K562 (cell line): ENCODE measurements at regions not wholly inside any gene's neighbourhood (a gene's known extent, or its start where the extent isn't known, plus 50 kb on each side); places are given as distances from the start of the nearest gene placed in this dataset.

ENCODE experiments used
- KLF1 ChIP-seq: fragments of 450-650 bp; IDR thresholded peaks from 2 replicates; pipeline ENCODE4 v1.6.1; 2016; ENCODE audit warnings: missing genetic modification characterization, missing compliant biosample characterization
- POLR3G ChIP-seq: IDR thresholded peaks from 2 replicates; pipeline ENCODE4 v1.6.1; 2011; ENCODE audit not compliant: insufficient read length, insufficient replicate concordance; ENCODE audit errors: extremely low read depth
- ZNF24 ChIP-seq: fragments of 450-650 bp; IDR thresholded peaks from 2 replicates; pipeline ENCODE4 v1.6.1; 2016
- TF ChIP-seq, protein P1 (sequence below): fragments of 250-450 bp; sonication (Bioruptor Pico); IDR thresholded peaks from 2 replicates; pipeline ENCODE4 v1.4.0; 2020
- TF ChIP-seq, protein P2 (sequence below): fragments of 450-650 bp; IDR thresholded peaks from 2 replicates; pipeline ENCODE4 v1.6.1; 2017; ENCODE audit warnings: mild to moderate bottlenecking, moderate library complexity
- TF ChIP-seq, protein P3 (sequence below): sonication (generic); formaldehyde crosslinking; IDR thresholded peaks from 2 replicates; pipeline ENCODE4 v1.8.0; 2022; ENCODE audit warnings: mild to moderate bottlenecking, missing genetic modification reagents
- TF ChIP-seq, protein P4 (sequence below): fragments of 150-350 bp; IDR thresholded peaks from 2 replicates; pipeline ENCODE4 v1.6.1; 2014; ENCODE audit warnings: low read depth, mild to moderate bottlenecking, low read length, borderline replicate concordance
- TF ChIP-seq, protein P5 (sequence below): sonication (generic); formaldehyde crosslinking; IDR thresholded peaks from 2 replicates; pipeline ENCODE4 v1.8.1; 2023; ENCODE audit warnings: mild to moderate bottlenecking, missing genetic modification reagents

DNA sequence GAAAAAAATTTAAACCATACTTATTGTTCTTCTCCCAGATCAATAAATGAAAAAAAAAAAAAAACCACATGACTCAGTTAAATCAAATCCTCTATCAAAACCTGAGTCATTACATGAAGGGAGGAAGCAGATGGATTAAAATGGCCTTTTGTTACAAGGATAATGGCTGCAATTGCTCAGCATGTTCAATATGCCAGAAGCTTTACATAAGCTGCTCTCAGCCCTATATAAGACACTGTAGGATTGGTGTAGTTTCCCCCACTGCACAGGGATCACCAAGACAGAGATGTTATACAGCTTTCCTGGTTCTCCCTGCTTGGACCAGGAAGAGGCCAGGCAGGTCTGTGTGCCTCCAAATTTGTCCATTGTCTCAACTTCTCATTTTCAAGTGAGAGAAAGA, 101.6 kb upstream of the MAP1B start (continued):
- TF ChIP-seq, protein P1, sequence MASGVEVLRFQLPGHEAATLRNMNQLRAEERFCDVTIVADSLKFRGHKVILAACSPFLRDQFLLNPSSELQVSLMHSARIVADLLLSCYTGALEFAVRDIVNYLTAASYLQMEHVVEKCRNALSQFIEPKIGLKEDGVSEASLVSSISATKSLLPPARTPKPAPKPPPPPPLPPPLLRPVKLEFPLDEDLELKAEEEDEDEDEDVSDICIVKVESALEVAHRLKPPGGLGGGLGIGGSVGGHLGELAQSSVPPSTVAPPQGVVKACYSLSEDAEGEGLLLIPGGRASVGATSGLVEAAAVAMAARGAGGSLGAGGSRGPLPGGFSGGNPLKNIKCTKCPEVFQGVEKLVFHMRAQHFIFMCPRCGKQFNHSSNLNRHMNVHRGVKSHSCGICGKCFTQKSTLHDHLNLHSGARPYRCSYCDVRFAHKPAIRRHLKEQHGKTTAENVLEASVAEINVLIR (CRISPR knock-in tag): no peak
- TF ChIP-seq ZNF24 (no peak), KLF1 (tag) (no peak), POLR3G (no peak)
- TF ChIP-seq, protein P2, sequence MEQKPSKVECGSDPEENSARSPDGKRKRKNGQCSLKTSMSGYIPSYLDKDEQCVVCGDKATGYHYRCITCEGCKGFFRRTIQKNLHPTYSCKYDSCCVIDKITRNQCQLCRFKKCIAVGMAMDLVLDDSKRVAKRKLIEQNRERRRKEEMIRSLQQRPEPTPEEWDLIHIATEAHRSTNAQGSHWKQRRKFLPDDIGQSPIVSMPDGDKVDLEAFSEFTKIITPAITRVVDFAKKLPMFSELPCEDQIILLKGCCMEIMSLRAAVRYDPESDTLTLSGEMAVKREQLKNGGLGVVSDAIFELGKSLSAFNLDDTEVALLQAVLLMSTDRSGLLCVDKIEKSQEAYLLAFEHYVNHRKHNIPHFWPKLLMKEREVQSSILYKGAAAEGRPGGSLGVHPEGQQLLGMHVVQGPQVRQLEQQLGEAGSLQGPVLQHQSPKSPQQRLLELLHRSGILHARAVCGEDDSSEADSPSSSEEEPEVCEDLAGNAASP: no peak
- TF ChIP-seq, protein P3, sequence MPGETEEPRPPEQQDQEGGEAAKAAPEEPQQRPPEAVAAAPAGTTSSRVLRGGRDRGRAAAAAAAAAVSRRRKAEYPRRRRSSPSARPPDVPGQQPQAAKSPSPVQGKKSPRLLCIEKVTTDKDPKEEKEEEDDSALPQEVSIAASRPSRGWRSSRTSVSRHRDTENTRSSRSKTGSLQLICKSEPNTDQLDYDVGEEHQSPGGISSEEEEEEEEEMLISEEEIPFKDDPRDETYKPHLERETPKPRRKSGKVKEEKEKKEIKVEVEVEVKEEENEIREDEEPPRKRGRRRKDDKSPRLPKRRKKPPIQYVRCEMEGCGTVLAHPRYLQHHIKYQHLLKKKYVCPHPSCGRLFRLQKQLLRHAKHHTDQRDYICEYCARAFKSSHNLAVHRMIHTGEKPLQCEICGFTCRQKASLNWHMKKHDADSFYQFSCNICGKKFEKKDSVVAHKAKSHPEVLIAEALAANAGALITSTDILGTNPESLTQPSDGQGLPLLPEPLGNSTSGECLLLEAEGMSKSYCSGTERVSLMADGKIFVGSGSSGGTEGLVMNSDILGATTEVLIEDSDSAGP (CRISPR knock-in tag): no peak
- TF ChIP-seq, protein P4, sequence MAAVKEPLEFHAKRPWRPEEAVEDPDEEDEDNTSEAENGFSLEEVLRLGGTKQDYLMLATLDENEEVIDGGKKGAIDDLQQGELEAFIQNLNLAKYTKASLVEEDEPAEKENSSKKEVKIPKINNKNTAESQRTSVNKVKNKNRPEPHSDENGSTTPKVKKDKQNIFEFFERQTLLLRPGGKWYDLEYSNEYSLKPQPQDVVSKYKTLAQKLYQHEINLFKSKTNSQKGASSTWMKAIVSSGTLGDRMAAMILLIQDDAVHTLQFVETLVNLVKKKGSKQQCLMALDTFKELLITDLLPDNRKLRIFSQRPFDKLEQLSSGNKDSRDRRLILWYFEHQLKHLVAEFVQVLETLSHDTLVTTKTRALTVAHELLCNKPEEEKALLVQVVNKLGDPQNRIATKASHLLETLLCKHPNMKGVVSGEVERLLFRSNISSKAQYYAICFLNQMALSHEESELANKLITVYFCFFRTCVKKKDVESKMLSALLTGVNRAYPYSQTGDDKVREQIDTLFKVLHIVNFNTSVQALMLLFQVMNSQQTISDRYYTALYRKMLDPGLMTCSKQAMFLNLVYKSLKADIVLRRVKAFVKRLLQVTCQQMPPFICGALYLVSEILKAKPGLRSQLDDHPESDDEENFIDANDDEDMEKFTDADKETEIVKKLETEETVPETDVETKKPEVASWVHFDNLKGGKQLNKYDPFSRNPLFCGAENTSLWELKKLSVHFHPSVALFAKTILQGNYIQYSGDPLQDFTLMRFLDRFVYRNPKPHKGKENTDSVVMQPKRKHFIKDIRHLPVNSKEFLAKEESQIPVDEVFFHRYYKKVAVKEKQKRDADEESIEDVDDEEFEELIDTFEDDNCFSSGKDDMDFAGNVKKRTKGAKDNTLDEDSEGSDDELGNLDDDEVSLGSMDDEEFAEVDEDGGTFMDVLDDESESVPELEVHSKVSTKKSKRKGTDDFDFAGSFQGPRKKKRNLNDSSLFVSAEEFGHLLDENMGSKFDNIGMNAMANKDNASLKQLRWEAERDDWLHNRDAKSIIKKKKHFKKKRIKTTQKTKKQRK: no peak
- TF ChIP-seq, protein P5, sequence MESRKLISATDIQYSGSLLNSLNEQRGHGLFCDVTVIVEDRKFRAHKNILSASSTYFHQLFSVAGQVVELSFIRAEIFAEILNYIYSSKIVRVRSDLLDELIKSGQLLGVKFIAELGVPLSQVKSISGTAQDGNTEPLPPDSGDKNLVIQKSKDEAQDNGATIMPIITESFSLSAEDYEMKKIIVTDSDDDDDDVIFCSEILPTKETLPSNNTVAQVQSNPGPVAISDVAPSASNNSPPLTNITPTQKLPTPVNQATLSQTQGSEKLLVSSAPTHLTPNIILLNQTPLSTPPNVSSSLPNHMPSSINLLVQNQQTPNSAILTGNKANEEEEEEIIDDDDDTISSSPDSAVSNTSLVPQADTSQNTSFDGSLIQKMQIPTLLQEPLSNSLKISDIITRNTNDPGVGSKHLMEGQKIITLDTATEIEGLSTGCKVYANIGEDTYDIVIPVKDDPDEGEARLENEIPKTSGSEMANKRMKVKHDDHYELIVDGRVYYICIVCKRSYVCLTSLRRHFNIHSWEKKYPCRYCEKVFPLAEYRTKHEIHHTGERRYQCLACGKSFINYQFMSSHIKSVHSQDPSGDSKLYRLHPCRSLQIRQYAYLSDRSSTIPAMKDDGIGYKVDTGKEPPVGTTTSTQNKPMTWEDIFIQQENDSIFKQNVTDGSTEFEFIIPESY (CRISPR knock-in tag): no peak
